H1 (cell line): ENCODE measurements at regions not wholly inside any gene's neighbourhood (a gene's known extent, or its start where the extent isn't known, plus 50 kb on each side); places are given as distances from the start of the nearest gene placed in this dataset.

Source experiments
- BCL11A ChIP-seq, 2 experiments: IDR thresholded peaks; one replicate each; pipeline ENCODE4 v1.6.1; 2011; ENCODE audit warnings: low read depth in 2 of 2, low read length in 2 of 2, mild to moderate bottlenecking in 2 of 2
- CREB1 ChIP-seq: IDR thresholded peaks from 2 replicates; pipeline ENCODE4 v1.6.1; 2012; ENCODE audit warnings: inconsistent platforms
- KDM5A ChIP-seq: fragments of 200-600 bp; IDR thresholded peaks from 2 replicates; pipeline ENCODE4 v1.7.1; 2012; ENCODE audit warnings: mild to moderate bottlenecking, low read length, inconsistent platforms, mixed read lengths
- POLR2A ChIP-seq, 2 experiments: IDR thresholded peaks; 1 replicate in 1 of 2; 2 replicates in 1 of 2; pipeline ENCODE4 v1.6.1; 2011; ENCODE audit warnings: low read depth in 2 of 2, low read length in 2 of 2, mild to moderate bottlenecking in 2 of 2; ENCODE audit errors: control extremely low read depth in 1 of 2
- POLR2AphosphoS5 ChIP-seq: IDR thresholded peaks from 2 replicates; pipeline ENCODE4 v1.6.1; 2011; ENCODE audit warnings: low read depth, low read length
- ZNF274 ChIP-seq: IDR thresholded peaks from 2 replicates; pipeline ENCODE4 v1.7.0; 2012; ENCODE audit warnings: low read length, borderline replicate concordance; ENCODE audit errors: extremely low read depth
- TF ChIP-seq, protein P1 (sequence below), 3 experiments: IDR thresholded peaks; 1 replicate in 2 of 3; 2 replicates in 1 of 3; pipeline versions ENCODE4 v1.5.1 to v1.6.1; 2011; ENCODE audit warnings: low read length in 3 of 3, mild to moderate bottlenecking in 3 of 3, inconsistent platforms in 2 of 3, low read depth in 1 of 3, moderate library complexity in 1 of 3; ENCODE audit not compliant: insufficient read depth in 1 of 3; ENCODE audit errors: control extremely low read depth in 1 of 3

DNA sequence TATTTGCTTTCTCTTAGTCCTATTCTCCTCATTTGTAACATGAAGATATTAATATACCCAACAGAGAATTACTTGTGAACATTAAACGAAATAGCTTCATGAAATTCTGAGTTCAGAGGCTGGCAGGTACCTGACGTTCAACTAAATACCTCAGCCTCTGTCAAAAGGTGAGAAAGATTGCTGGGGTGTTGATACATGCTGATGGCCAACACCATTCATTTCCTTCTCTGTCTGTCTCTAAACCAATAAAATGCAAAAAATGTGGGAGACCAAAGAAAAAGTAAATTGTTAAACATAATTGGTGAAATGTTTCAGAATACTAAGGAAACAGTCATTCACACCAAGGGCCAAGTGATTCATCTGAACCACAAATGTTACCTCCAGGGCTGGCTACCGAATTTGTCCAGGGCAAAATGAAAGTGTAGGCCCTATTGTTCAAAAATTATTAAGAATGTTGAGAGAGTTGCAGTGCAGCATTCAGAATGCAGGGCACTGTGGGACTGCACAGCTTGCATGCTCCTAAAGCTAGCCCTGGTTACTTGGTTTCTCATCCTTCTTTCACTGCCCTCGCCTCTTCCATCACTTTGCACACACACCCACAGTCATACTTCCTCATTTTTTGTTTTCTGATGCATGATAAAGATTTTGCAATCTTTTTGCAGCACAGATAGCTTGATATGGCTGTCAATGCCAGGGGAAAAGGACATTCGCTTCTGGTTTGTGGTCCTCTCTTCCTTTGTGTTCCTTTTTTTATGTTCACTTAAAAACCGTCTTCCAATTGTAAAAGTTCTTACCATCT lies 414.3 kb upstream of the NR5A2 start:
- TF ChIP-seq POLR2AphosphoS5 (no peak), KDM5A (no peak), BCL11A (IDR thresholded peaks at IDR 0.05; ENCODE audit: low read depth in 2 of 2, low read length in 2 of 2) (no peak), ZNF274 (no peak), CREB1 (no peak), POLR2A (IDR thresholded peaks at IDR 0.05; ENCODE audit: control extremely low read depth in 1 of 2, low read depth in 2 of 2, low read length in 2 of 2) (no peak)
- TF ChIP-seq, protein P1, sequence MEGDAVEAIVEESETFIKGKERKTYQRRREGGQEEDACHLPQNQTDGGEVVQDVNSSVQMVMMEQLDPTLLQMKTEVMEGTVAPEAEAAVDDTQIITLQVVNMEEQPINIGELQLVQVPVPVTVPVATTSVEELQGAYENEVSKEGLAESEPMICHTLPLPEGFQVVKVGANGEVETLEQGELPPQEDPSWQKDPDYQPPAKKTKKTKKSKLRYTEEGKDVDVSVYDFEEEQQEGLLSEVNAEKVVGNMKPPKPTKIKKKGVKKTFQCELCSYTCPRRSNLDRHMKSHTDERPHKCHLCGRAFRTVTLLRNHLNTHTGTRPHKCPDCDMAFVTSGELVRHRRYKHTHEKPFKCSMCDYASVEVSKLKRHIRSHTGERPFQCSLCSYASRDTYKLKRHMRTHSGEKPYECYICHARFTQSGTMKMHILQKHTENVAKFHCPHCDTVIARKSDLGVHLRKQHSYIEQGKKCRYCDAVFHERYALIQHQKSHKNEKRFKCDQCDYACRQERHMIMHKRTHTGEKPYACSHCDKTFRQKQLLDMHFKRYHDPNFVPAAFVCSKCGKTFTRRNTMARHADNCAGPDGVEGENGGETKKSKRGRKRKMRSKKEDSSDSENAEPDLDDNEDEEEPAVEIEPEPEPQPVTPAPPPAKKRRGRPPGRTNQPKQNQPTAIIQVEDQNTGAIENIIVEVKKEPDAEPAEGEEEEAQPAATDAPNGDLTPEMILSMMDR (IDR thresholded peaks at IDR 0.05; ENCODE audit: control extremely low read depth in 1 of 3, insufficient read depth in 1 of 3, low read depth in 1 of 3, low read length in 3 of 3), result no peak
